GM19372 (cell line): ENCODE measurements at regions not wholly inside any gene's neighbourhood (a gene's known extent, or its start where the extent isn't known, plus 50 kb on each side); places are given as distances from the start of the nearest gene placed in this dataset.

Experiments used
- ATAC-seq: cut with Tn5 transposase; IDR thresholded peaks from one replicate; pipeline ENCODE4 v1.9.1; 2021; ENCODE audit warnings: mild to moderate bottlenecking, low read depth, moderate library complexity; ENCODE audit not compliant: unreplicated experiment

GRCh38 chr14:99075771-99076375 is 196.1 kb downstream of the BCL11B start:
- ATAC-seq = no peak

GRCh38 chr14:99077076-99077843 is 194.7 kb downstream of the BCL11B start:
- ATAC-seq = no peak

GRCh38 chr14:99077844-99078236 is 194.2 kb downstream of the BCL11B start:
- ATAC-seq = no peak

GRCh38 chr14:99078426-99078825 is 193.6 kb downstream of the BCL11B start:
- ATAC-seq = no peak

DNA sequence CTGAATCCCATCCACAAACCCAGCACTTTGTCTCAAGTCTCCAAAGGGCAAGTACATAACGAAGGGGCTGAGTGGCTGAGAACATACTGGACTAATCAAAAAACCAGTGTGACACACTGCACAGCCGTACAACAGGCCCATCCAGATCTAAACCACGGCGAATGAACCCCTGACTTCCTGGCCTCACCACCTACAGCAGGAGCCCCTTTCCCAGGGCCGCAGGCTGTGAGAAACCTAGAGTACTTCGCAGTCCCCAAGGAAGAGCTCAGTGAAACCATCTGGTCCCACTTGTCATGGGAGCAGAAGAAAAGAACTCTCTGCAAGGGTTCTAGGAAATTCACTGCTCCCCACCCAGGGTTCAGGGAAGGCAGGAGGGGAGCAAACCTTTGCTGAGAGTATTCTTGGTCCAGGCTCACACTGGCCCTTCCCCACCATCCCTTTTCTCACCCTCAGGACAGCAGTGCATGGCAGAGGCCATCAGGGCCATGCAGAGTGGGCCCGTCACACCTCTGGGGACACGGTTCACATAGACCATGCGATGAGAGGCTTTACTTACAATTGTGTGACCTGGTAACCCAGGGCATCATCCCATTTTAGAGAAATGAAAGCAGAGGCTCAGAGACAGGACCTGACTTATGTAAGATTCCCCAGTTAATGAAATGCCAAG is 192.8 kb downstream of the BCL11B start:
- ATAC-seq = no peak

- no peak for ATAC-seq
Observed at GRCh38 chr14:99080306-99080705, 191.7 kb downstream of the BCL11B start.

- no peak for ATAC-seq
Observed at GRCh38 chr14:99081156-99081765, 190.7 kb downstream of the BCL11B start.

GRCh38 chr14:99081880-99082279 is 190.1 kb downstream of the BCL11B start:
- ATAC-seq = no peak

DNA sequence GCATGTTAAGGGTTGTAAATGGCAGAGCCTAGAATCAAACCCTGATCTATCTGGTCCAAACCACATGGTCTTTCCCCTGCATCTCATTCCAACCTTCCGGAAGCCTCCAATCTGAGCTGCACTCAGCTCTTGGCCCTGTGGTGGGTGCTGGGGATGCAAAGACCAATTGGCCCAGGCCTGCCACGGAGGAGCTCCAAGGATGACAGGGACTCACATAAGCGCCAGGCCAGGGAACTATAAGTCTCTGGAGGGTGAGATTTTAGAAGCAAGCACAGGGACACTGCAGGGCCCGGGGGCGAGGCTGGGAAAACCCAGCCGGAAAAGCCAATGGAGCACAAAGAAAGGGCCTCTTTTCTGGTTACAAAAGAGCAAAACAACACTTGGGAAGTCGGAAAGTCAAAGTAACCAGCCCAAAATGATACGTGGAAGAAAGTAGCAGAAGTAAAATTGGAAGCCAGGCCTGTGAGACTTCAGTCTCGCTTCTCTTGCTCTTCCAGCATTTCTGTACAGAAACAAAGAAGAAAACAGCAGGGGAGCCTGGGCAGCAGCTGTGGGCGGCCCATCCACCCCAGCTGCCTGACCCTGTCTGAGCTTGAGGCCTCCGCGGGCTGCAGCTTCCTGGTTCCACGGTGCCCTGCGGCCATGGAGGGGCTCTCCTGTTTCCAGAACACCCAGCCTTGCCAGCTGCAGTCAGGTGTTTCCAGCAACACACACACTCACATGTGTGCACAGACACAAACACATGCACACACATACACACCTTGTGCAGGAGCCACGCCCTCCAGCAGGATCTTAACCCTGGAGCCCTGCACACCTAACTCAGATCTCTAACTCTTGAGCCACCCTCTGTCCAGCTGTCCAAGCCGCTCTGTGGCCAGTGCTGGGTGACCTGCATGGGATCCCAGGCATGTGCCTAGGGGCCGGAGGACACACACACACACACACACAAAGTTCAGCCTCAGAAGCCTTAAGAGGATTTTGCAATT is 178.2 kb downstream of the BCL11B start:
- no peak for ATAC-seq

GRCh38 chr14:99094901-99095300 is 177.1 kb downstream of the BCL11B start:
- ATAC-seq = no peak

GRCh38 chr14:99095369-99095768 is 176.6 kb downstream of the BCL11B start:
- no peak for ATAC-seq

DNA sequence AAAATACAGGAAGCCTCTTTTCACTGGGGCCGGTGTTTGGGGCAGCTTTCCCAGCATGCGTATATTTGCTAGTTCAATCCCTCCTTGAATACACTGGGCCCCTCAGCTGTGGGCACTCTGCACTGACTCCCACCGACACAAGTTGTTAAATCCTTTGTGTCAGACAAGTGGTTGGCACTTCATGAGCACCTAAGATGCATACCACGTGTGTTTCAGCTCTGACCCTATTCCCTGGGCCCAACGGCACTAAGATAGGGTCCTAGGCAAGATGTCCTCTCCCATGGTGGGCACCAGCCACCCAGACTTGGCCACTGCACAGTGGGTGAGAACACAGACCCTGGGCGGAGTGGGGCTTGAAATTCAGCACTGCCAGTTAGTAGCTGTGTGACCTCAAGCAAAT is 173.8 kb downstream of the BCL11B start:
- ATAC-seq = no peak

- no peak for ATAC-seq
Observed at GRCh38 chr14:99099051-99099787, 172.8 kb downstream of the BCL11B start.

DNA sequence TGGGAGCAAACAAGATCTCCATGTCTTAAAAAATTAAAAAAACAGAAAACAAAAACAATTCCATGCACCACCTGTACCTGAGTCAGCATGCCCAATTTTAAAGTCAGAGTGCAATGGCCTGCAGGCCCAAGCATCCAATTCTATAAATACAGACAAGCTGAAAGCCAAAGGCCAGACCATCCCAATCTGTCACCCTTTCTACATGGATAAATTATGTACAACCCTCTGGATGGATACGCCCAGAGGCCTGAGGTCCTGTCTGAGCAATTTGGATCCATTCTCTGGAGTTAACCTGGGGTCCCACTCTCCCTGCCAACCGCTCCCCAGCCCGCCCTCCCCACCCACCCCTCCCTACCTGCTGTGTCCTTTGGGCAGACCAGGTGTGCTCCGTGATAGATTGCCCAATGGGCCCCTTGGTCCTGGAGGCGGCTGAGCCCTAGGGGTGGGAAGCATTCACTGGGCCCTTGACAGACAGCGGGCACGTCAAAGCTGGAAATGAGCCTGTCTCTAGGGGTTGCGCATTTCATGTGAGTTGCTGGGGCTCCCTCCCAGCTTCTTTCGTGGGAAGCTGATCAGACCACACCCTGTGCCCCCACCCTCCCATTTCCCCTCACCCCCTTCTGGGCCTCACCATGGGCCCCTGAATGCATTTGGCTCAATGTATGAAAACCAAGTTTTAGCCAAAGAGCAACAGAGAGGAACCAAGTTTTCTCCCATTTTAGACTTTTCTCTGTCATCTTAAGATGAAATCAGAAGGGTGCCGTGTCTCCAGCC is 171.3 kb downstream of the BCL11B start:
- ATAC-seq = no peak

DNA sequence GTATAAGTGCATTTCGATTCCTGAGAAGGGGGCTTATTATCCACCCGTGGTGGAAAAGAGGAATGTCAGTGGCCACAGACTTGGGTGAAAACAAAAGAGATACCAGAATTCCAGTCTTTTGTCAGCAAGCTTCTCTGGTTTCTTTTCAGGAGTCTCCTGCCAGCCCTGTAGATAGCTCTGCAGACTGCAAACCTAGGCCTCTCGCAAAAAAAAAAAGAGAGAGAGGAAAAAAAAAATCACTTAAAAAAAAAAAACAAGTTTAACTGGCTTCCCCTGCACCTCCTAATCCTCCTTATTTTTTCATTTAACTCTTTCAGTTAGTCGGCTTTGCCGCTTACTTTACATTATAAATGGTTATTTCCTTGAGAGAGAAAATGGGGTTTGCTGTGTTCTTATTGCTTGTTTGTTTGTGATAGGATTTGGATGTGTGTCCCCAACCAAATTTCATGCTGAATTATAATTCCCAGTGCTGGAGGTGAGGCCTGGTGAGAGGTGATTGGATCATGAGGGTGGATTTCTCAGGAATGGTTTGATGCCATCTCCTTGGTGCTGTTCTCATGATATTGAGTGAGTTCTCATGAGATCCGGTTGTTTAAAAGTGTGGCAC is 170.0 kb downstream of the BCL11B start:
- ATAC-seq = no peak

DNA sequence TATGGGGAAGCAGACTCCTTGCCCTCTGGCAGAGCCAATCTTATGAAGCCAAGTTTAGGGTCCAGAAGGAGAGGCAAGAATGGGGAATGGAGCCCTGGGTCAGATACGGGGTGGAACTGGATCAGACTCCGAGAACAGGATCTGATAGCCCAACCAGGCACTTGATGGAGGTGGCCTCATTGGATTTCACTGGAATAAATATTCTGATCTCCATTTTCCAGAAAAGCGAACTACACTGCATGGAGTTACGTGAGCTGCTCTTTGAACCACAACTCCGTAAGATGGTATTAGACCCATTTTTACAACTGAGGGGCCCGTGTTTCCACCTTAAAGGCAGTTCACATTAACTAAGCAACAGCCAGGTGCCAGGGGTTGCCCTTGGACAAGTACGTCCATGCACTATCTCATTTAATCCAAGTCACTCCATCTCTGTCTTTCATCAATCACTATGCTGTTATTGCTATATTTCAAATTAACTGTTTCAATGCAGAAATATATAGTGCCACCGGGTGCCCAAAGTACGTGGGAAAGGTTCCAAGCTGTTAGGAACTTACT is 155.2 kb downstream of the BCL11B start:
- ATAC-seq = no peak

- no peak for ATAC-seq
Observed at GRCh38 chr14:99117671-99118045, 154.3 kb downstream of the BCL11B start.
